Mesendoderm (in vitro differentiated cells): ENCODE measurements at regions not wholly inside any gene's neighbourhood (a gene's known extent, or its start where the extent isn't known, plus 50 kb on each side); places are given as distances from the start of the nearest gene placed in this dataset.

Source experiments
- DNase-seq: peaks from one replicate; pipeline ENCODE4 v3.0.0; 2013
- H2AK5ac ChIP-seq: 2 replicates; pipeline ENCODE4 v1.6.1; 2013; ENCODE audit warnings: low read length, inconsistent platforms
- H2BK120ac ChIP-seq: 2 replicates; pipeline ENCODE4 v1.6.1; 2013; ENCODE audit warnings: low read depth, mild to moderate bottlenecking, low read length, moderate library complexity, mixed read lengths
- H2BK15ac ChIP-seq: replicated peaks from 2 replicates; pipeline ENCODE4 v1.6.1; 2013; ENCODE audit warnings: low read depth, mild to moderate bottlenecking, moderate library complexity
- H2BK5ac ChIP-seq: 2 replicates; pipeline ENCODE4 v1.6.1; 2013; ENCODE audit warnings: low read length, inconsistent platforms
- H3K18ac ChIP-seq: 2 replicates; pipeline ENCODE4 v1.6.1; 2013; ENCODE audit warnings: mild to moderate bottlenecking, low read length, mixed read lengths
- H3K23ac ChIP-seq: one replicate; pipeline ENCODE4 v1.6.1; 2013; ENCODE audit warnings: low read length
- H3K27ac ChIP-seq: 2 replicates; pipeline ENCODE4 v1.5.1; 2013; ENCODE audit warnings: low read depth, mild to moderate bottlenecking, inconsistent platforms, low read length, moderate library complexity
- H3K27me3 ChIP-seq: 2 replicates; pipeline ENCODE4 v1.6.1; 2013; ENCODE audit warnings: low read length, control low read depth, mild to moderate bottlenecking, inconsistent platforms; ENCODE audit not compliant: insufficient read depth, poor library complexity
- H3K36me3 ChIP-seq: 2 replicates; pipeline ENCODE4 v1.6.1; 2013; ENCODE audit warnings: low read length, inconsistent platforms; ENCODE audit not compliant: control insufficient read depth, insufficient read depth
- H3K4ac ChIP-seq: one replicate; pipeline ENCODE4 v1.6.1; 2013; ENCODE audit warnings: low read depth, mild to moderate bottlenecking, low read length, moderate library complexity
- H3K4me1 ChIP-seq: 2 replicates; pipeline ENCODE4 v1.6.1; 2013; ENCODE audit warnings: low read depth, low read length, inconsistent platforms; ENCODE audit not compliant: control insufficient read depth
- H3K4me2 ChIP-seq: 2 replicates; pipeline ENCODE4 v1.6.1; 2013; ENCODE audit warnings: low read length
- H3K4me3 ChIP-seq: 2 replicates; pipeline ENCODE4 v1.5.1; 2013; ENCODE audit warnings: mild to moderate bottlenecking, low read length
- H3K56ac ChIP-seq: one replicate; pipeline ENCODE4 v1.6.1; 2013; ENCODE audit warnings: low read length
- H3K79me1 ChIP-seq: 2 replicates; pipeline ENCODE4 v1.6.1; 2013; ENCODE audit warnings: low read length, inconsistent platforms
- H3K79me2 ChIP-seq: 2 replicates; pipeline ENCODE4 v1.6.1; 2013; ENCODE audit warnings: mild to moderate bottlenecking, low read length; ENCODE audit not compliant: control insufficient read depth, insufficient read depth
- H3K9ac ChIP-seq: 2 replicates; pipeline ENCODE4 v1.6.1; 2013; ENCODE audit warnings: low read length, inconsistent platforms
- H4K5ac ChIP-seq: one replicate; pipeline ENCODE4 v1.6.1; 2013; ENCODE audit warnings: low read length
- H4K8ac ChIP-seq: one replicate; pipeline ENCODE4 v1.6.1; 2013; ENCODE audit warnings: low read depth, mild to moderate bottlenecking, control low read depth, low read length, moderate library complexity
- WGBS: extraction: QIAGEN DNeasy Blood & Tissue Kit; methylation state at CpG from one replicate; pipeline ENCODE4 v1.1.7; 2013; ENCODE audit warnings: low lambda C conversion rate, missing lambda C conversion rate; ENCODE audit not compliant: insufficient coverage; ENCODE audit errors: extremely low coverage; 5-methylcytosine and 5-hydroxymethylcytosine counted together

- Histone ChIP-seq H2BK120ac (no peak overlapping the region), H4K8ac (no peak overlapping the region), H4K5ac (no peak overlapping the region), H3K27me3 (no peaks in the 10 kb centered on the region), H2BK5ac (no peak overlapping the region), H3K56ac (no peak overlapping the region), H3K23ac (no peak overlapping the region), H2BK15ac (no peak overlapping the region), H3K4me1 (no peaks in the 10 kb centered on the region), H3K79me2 (no peaks in the 10 kb centered on the region), H3K18ac (no peak overlapping the region), H3K9ac (no peak overlapping the region), H3K79me1 (no peaks in the 10 kb centered on the region), H3K36me3 (no peaks in the 10 kb centered on the region), H2AK5ac (no peak overlapping the region), H3K27ac (no peak overlapping the region), H3K4ac (no peak overlapping the region), H3K4me2 (no peak overlapping the region), H3K4me3 (no peak overlapping the region)
- WGBS: no CpG with 5 or more reads among the region's 5 CpGs
- peak; percentile 48 for DNase-seq
Observed at GRCh38 chr9:23123048-23123632, 676.5 kb downstream of the DMRTA1 start.

- Histone ChIP-seq H2BK5ac (no peak overlapping the region), H3K23ac (no peak overlapping the region), H3K79me2 (no peaks in the 10 kb centered on the region), H3K4me2 (no peak overlapping the region), H3K27me3 (no peaks in the 10 kb centered on the region), H4K5ac (no peak overlapping the region), H3K9ac (no peak overlapping the region), H2BK120ac (no peak overlapping the region), H2BK15ac (no peak overlapping the region), H3K79me1 (no peaks in the 10 kb centered on the region), H3K36me3 (no peaks in the 10 kb centered on the region), H3K4ac (no peak overlapping the region), H3K27ac (no peak overlapping the region), H4K8ac (no peak overlapping the region), H2AK5ac (no peak overlapping the region), H3K18ac (no peak overlapping the region), H3K4me3 (no peak overlapping the region), H3K4me1 (no peaks in the 10 kb centered on the region), H3K56ac (no peak overlapping the region)
- WGBS: no CpG with 5 or more reads among the region's 1 CpG
- peak; percentile 3 for DNase-seq
Observed at GRCh38 chr9:23145467-23145866, 680.6 kb downstream of the ELAVL2 start.

GRCh38 chr9:23153058-23153457, 673.0 kb downstream of the ELAVL2 start:
- no peak overlapping the region for H4K8ac ChIP-seq
- no peaks in the 10 kb centered on the region for H3K36me3 ChIP-seq
- H3K9ac ChIP-seq: no peak overlapping the region
- no peak overlapping the region for H2BK120ac ChIP-seq
- H3K79me1 ChIP-seq: no peaks in the 10 kb centered on the region
- no peak overlapping the region for H2BK15ac ChIP-seq
- no peak overlapping the region for H3K4ac ChIP-seq
- H3K4me2 ChIP-seq: no peak overlapping the region
- no peak overlapping the region for H3K27ac ChIP-seq
- H2BK5ac ChIP-seq: no peak overlapping the region
- no peak overlapping the region for H3K18ac ChIP-seq
- no CpG with 5 or more reads among the region's 7 CpGs for WGBS
- H3K56ac ChIP-seq: no peak overlapping the region
- no peaks in the 10 kb centered on the region for H3K79me2 ChIP-seq
- no peak overlapping the region for H2AK5ac ChIP-seq
- H4K5ac ChIP-seq: no peak overlapping the region
- H3K23ac ChIP-seq: no peak overlapping the region
- DNase-seq: peak; percentile 23
- no peaks in the 10 kb centered on the region for H3K4me1 ChIP-seq
- no peak overlapping the region for H3K4me3 ChIP-seq
- H3K27me3 ChIP-seq: no peaks in the 10 kb centered on the region

- no peak overlapping the region for H3K18ac ChIP-seq
Observed at GRCh38 chr9:23160491-23160890, 665.5 kb downstream of the ELAVL2 start.

GRCh38 chr9:23160952-23161469, 665.0 kb downstream of the ELAVL2 start:
- Histone ChIP-seq H2BK120ac (no peak overlapping the region), H3K79me2 (no peaks in the 10 kb centered on the region), H3K36me3 (no peaks in the 10 kb centered on the region), H3K27ac (no peak overlapping the region), H3K4me1 (no peaks in the 10 kb centered on the region), H2BK15ac (no peak overlapping the region), H3K18ac (no peak overlapping the region), H2BK5ac (no peak overlapping the region), H3K4ac (no peak overlapping the region), H2AK5ac (no peak overlapping the region), H3K23ac (no peak overlapping the region), H3K27me3 (no peaks in the 10 kb centered on the region), H3K79me1 (no peaks in the 10 kb centered on the region), H3K9ac (no peak overlapping the region), H4K8ac (no peak overlapping the region), H3K4me2 (no peak overlapping the region), H3K56ac (no peak overlapping the region), H3K4me3 (no peak overlapping the region), H4K5ac (no peak overlapping the region)
- WGBS: no CpG with 5 or more reads among the region's 1 CpG
- DNase-seq: no peak

More at GRCh38 chr9:23160491-23160890, 665.5 kb downstream of the ELAVL2 start:
- H3K79me2 ChIP-seq: no peaks in the 10 kb centered on the region
- WGBS: no CpG with 5 or more reads among the region's 2 CpGs
- H2BK120ac ChIP-seq: no peak overlapping the region
- H3K4me1 ChIP-seq: no peaks in the 10 kb centered on the region
- no peaks in the 10 kb centered on the region for H3K79me1 ChIP-seq
- no peak overlapping the region for H3K27ac ChIP-seq
- H3K56ac ChIP-seq: no peak overlapping the region
- H4K8ac ChIP-seq: no peak overlapping the region
- no peak overlapping the region for H3K23ac ChIP-seq
- H2AK5ac ChIP-seq: no peak overlapping the region
- DNase-seq: no peak
- H3K27me3 ChIP-seq: no peaks in the 10 kb centered on the region
- no peak overlapping the region for H2BK15ac ChIP-seq
- H3K4me2 ChIP-seq: no peak overlapping the region
- no peak overlapping the region for H3K4ac ChIP-seq
- no peak overlapping the region for H3K9ac ChIP-seq
- H4K5ac ChIP-seq: no peak overlapping the region
- H2BK5ac ChIP-seq: no peak overlapping the region
- no peak overlapping the region for H3K4me3 ChIP-seq
- no peaks in the 10 kb centered on the region for H3K36me3 ChIP-seq

GRCh38 chr9:23162789-23163188, 663.3 kb downstream of the ELAVL2 start:
- no peak overlapping the region for H2AK5ac ChIP-seq
- H4K5ac ChIP-seq: no peak overlapping the region
- no peak overlapping the region for H3K27ac ChIP-seq
- no peaks in the 10 kb centered on the region for H3K27me3 ChIP-seq
- no peaks in the 10 kb centered on the region for H3K79me1 ChIP-seq
- H3K36me3 ChIP-seq: no peaks in the 10 kb centered on the region
- no peaks in the 10 kb centered on the region for H3K79me2 ChIP-seq
- WGBS: no CpG with 5 or more reads among the region's 3 CpGs
- H3K4me1 ChIP-seq: no peaks in the 10 kb centered on the region
- no peak overlapping the region for H3K4me2 ChIP-seq
- no peak overlapping the region for H3K18ac ChIP-seq
- H3K23ac ChIP-seq: no peak overlapping the region
- DNase-seq: no peak
- no peak overlapping the region for H3K4ac ChIP-seq
- no peak overlapping the region for H3K56ac ChIP-seq
- no peak overlapping the region for H2BK15ac ChIP-seq
- no peak overlapping the region for H2BK120ac ChIP-seq
- no peak overlapping the region for H2BK5ac ChIP-seq
- H3K9ac ChIP-seq: no peak overlapping the region
- H4K8ac ChIP-seq: no peak overlapping the region
- H3K4me3 ChIP-seq: no peak overlapping the region
